ENCODE measurements at regions not wholly inside any gene's neighbourhood (a gene's known extent, or its start where the extent isn't known, plus 50 kb on each side); places are given as distances from the start of the nearest gene placed in this dataset.

DNA sequence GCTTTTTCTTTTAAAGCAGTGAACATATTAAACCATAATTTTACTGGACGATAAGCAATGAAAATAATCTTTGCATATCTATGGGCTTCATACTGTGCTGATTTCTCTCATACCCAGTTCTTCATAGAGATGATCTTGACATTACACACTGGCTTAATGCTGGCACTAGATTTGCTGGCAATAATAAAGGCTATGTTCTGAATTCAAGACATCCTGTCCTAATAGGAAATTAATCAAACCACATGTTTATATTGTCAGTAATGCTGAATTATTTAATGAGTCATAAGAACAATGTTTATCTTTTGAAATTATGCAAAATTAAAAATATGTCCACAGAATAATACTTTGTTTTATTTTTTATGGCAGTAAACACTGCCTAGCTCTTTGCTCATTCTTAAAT, 643.2 kb downstream of the OTOL1 start:
- H3K4me3 ChIP-seq (ENCODE audit: low read depth in 1 of 2, low read length in 2 of 2) = no peak overlapping the region
- H3K27ac ChIP-seq (ENCODE audit: low read depth, low read length) = no peak overlapping the region
- H3K9ac ChIP-seq (ENCODE audit: low read length) = no peak overlapping the region
- H3K9me3 ChIP-seq (ENCODE audit: low read length) = no peaks in the 10 kb centered on the region
- H3K36me3 ChIP-seq (ENCODE audit: insufficient read depth, low read length) = no peaks in the 10 kb centered on the region
- peaks cover 27% of the 10 kb centered on the region for H3K4me1 ChIP-seq (ENCODE audit: insufficient read depth, low read length)
- H3K27me3 ChIP-seq (ENCODE audit: control insufficient read depth in 1 of 2, insufficient read depth in 2 of 2, low read length in 2 of 2) = no peaks in the 10 kb centered on the region

DNA sequence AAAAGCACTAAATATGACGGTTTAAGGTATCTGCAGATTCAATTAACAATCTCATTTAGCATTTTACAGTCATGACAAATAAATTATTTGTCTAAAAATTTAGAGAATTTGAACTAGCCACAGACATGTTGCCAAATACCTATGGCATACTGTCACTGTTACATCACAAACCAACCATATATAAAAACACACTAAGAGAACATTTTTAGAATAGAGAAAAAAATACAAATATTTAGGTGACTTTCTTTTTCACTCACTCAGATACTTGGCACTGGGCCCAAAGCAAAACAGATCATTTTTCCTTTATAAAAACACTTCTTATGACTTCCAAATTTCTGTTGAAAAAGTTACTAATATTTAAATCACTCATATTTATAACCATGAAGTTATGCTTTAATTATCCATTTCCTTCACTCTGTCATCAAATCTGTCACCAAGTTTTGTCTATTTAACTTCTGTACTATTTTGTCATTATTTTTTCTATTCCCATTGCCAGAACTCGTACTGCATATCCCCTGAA, 644.7 kb downstream of the OTOL1 start:
- H3K36me3 ChIP-seq (ENCODE audit: insufficient read depth, low read length) = no peaks in the 10 kb centered on the region
- no peaks in the 10 kb centered on the region for H3K27me3 ChIP-seq (ENCODE audit: control insufficient read depth in 1 of 2, insufficient read depth in 2 of 2, low read length in 2 of 2)
- H3K27ac ChIP-seq (ENCODE audit: low read depth, low read length) = no peak overlapping the region
- no peaks in the 10 kb centered on the region for H3K9me3 ChIP-seq (ENCODE audit: low read length)
- H3K4me3 ChIP-seq (ENCODE audit: low read depth in 1 of 2, low read length in 2 of 2) = no peak overlapping the region
- peaks cover 27% of the 10 kb centered on the region for H3K4me1 ChIP-seq (ENCODE audit: insufficient read depth, low read length)
- H3K9ac ChIP-seq (ENCODE audit: low read length) = no peak overlapping the region

DNA sequence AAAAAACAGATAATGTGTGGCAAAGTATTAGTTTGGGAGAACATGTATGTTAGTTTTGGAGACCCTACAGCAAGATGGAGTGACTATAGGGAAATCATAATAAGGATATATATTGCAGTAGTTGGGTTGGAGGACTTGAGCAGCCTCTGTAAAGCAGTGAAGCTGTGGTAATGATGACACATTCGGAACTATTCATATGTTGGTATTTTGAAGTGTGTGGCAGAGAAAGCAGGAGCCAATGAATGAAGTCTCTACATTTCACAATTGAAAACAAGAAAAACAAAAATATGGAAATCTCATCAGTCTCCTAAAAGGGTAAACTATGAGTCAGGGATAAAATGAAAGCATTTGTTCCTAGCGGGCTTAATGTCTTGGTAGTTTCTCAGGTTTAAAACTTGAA, 645.9 kb downstream of the OTOL1 start:
- Histone ChIP-seq H3K27me3 (ENCODE audit: control insufficient read depth in 1 of 2, insufficient read depth in 2 of 2, low read length in 2 of 2) (no peaks in the 10 kb centered on the region), H3K9me3 (ENCODE audit: low read length) (no peaks in the 10 kb centered on the region), H3K4me1 (ENCODE audit: insufficient read depth, low read length) (peaks cover 27% of the 10 kb centered on the region), H3K9ac (ENCODE audit: low read length) (no peak overlapping the region), H3K4me3 (ENCODE audit: low read depth in 1 of 2, low read length in 2 of 2) (no peak overlapping the region), H3K36me3 (ENCODE audit: insufficient read depth, low read length) (no peaks in the 10 kb centered on the region), H3K27ac (ENCODE audit: low read depth, low read length) (no peak overlapping the region)

DNA sequence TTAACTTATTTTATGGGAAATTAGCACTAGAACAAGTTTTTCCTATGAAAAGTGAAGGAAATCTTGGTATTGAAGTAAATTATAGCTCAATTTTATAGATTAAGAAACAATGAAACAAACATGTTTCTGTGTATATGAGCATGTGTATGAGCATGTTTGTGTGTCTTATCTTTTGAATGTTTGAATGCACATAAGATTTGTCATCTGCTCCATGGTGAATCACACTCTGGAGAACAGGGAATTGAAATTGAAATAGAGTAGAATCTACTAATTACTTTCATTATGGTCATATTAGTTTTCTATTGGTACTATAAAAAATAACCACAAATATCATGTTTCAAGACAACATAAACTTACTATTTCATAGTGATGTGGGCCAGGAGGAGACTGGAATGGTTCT, 646.6 kb downstream of the OTOL1 start:
- Histone ChIP-seq H3K36me3 (ENCODE audit: insufficient read depth, low read length) (no peaks in the 10 kb centered on the region), H3K27me3 (ENCODE audit: control insufficient read depth in 1 of 2, insufficient read depth in 2 of 2, low read length in 2 of 2) (no peaks in the 10 kb centered on the region), H3K9ac (ENCODE audit: low read length) (no peak overlapping the region), H3K4me1 (ENCODE audit: insufficient read depth, low read length) (peaks cover 26% of the 10 kb centered on the region), H3K4me3 (ENCODE audit: low read depth in 1 of 2, low read length in 2 of 2) (no peak overlapping the region), H3K27ac (ENCODE audit: low read depth, low read length) (no peak overlapping the region), H3K9me3 (ENCODE audit: low read length) (no peaks in the 10 kb centered on the region)

DNA sequence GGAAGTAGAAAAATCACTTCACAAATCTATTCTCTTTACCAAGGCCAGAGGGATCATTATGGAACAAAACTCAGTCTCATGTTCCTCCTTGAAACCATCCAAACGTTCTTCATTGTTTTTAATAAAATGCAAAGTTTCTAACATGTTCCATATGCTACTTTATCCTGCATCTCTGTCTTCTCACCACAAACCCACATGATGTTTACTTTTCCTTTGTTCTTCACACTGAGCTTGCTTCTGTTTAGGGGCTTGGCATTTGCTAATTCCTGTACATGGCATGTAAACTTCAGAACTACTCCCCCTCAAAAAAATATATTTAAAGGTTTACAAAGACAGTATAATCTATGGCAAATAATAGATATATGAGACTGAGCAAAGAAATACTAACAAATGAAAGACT, 651.4 kb downstream of the OTOL1 start:
- Histone ChIP-seq H3K9me3 (ENCODE audit: low read length) (no peaks in the 10 kb centered on the region), H3K27me3 (ENCODE audit: control insufficient read depth in 1 of 2, insufficient read depth in 2 of 2, low read length in 2 of 2) (no peaks in the 10 kb centered on the region), H3K27ac (ENCODE audit: low read depth, low read length) (no peak overlapping the region), H3K36me3 (ENCODE audit: insufficient read depth, low read length) (no peaks in the 10 kb centered on the region), H3K9ac (ENCODE audit: low read length) (no peak overlapping the region), H3K4me1 (ENCODE audit: insufficient read depth, low read length) (no peaks in the 10 kb centered on the region), H3K4me3 (ENCODE audit: low read depth in 1 of 2, low read length in 2 of 2) (no peak overlapping the region)

DNA sequence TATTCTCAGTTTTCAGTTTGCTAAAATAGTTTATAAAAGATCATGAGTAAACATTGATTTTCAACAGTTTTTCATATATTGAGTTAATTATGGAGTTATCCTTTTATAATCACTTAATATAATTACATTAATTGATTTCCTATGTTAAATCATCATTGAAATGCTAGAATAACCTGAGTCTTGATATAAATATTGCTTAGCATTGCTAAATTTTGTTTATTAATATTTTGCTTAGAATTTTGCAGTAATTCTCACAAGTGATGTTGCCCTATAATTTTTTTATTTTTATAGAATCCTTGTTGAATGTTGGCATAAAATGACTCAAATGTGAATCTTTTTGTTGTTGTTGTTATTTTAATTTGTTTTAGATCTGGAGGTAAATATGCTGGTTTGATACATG, 654.2 kb downstream of the OTOL1 start:
- H3K9me3 ChIP-seq (ENCODE audit: low read length) = no peaks in the 10 kb centered on the region
- H3K36me3 ChIP-seq (ENCODE audit: insufficient read depth, low read length) = no peaks in the 10 kb centered on the region
- no peak overlapping the region for H3K4me3 ChIP-seq (ENCODE audit: low read depth in 1 of 2, low read length in 2 of 2)
- no peaks in the 10 kb centered on the region for H3K27me3 ChIP-seq (ENCODE audit: control insufficient read depth in 1 of 2, insufficient read depth in 2 of 2, low read length in 2 of 2)
- H3K9ac ChIP-seq (ENCODE audit: low read length) = no peak overlapping the region
- H3K27ac ChIP-seq (ENCODE audit: low read depth, low read length) = no peak overlapping the region
- H3K4me1 ChIP-seq (ENCODE audit: insufficient read depth, low read length) = no peaks in the 10 kb centered on the region

- Histone ChIP-seq H3K4me1 (ENCODE audit: insufficient read depth, low read length) (no peaks in the 10 kb centered on the region), H3K9ac (ENCODE audit: low read length) (no peak overlapping the region), H3K36me3 (ENCODE audit: insufficient read depth, low read length) (no peaks in the 10 kb centered on the region), H3K9me3 (ENCODE audit: low read length) (no peaks in the 10 kb centered on the region), H3K4me3 (ENCODE audit: low read depth in 1 of 2, low read length in 2 of 2) (no peak overlapping the region), H3K27ac (ENCODE audit: low read depth, low read length) (no peak overlapping the region), H3K27me3 (ENCODE audit: control insufficient read depth in 1 of 2, insufficient read depth in 2 of 2, low read length in 2 of 2) (no peaks in the 10 kb centered on the region)
Measured at GRCh38 chr3:162152636-162153035, 656.0 kb downstream of the OTOL1 start.

GRCh38 chr3:162161595-162161994, 665.0 kb downstream of the OTOL1 start:
- Histone ChIP-seq H3K9me3 (ENCODE audit: low read length) (no peaks in the 10 kb centered on the region), H3K9ac (ENCODE audit: low read length) (no peak overlapping the region), H3K27me3 (ENCODE audit: control insufficient read depth in 1 of 2, insufficient read depth in 2 of 2, low read length in 2 of 2) (no peaks in the 10 kb centered on the region), H3K27ac (ENCODE audit: low read depth, low read length) (no peak overlapping the region), H3K4me3 (ENCODE audit: low read depth in 1 of 2, low read length in 2 of 2) (no peak overlapping the region), H3K36me3 (ENCODE audit: insufficient read depth, low read length) (no peaks in the 10 kb centered on the region), H3K4me1 (ENCODE audit: insufficient read depth, low read length) (no peaks in the 10 kb centered on the region)

DNA sequence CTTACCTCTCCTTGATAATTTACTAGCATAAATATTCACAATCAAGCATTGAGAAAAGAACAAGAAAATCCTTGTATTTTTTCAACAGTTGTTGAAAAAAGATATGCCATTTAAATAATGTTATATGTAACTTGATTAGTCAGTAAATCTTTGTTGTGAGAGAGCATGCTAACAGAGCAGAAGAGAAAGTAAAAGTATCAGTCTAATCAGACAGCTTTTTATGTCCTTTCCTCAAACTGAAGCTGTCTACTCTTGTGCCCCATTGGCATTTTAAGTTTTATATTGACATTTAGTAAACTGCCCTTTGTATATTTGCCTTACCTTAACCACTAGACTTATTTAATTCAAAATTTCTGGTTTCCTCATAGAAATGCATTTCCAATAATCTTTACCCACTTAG, 668.7 kb downstream of the OTOL1 start:
- no peak overlapping the region for H3K4me3 ChIP-seq (ENCODE audit: low read depth in 1 of 2, low read length in 2 of 2)
- no peaks in the 10 kb centered on the region for H3K9me3 ChIP-seq (ENCODE audit: low read length)
- H3K9ac ChIP-seq (ENCODE audit: low read length) = no peak overlapping the region
- H3K27ac ChIP-seq (ENCODE audit: low read depth, low read length) = no peak overlapping the region
- H3K4me1 ChIP-seq (ENCODE audit: insufficient read depth, low read length) = no peaks in the 10 kb centered on the region
- H3K27me3 ChIP-seq (ENCODE audit: control insufficient read depth in 1 of 2, insufficient read depth in 2 of 2, low read length in 2 of 2) = no peaks in the 10 kb centered on the region
- no peaks in the 10 kb centered on the region for H3K36me3 ChIP-seq (ENCODE audit: insufficient read depth, low read length)

GRCh38 chr3:162166543-162166942, 669.9 kb downstream of the OTOL1 start:
- Histone ChIP-seq H3K9me3 (ENCODE audit: low read length) (no peaks in the 10 kb centered on the region), H3K4me1 (ENCODE audit: insufficient read depth, low read length) (no peaks in the 10 kb centered on the region), H3K27ac (ENCODE audit: low read depth, low read length) (no peak overlapping the region), H3K27me3 (ENCODE audit: control insufficient read depth in 1 of 2, insufficient read depth in 2 of 2, low read length in 2 of 2) (no peaks in the 10 kb centered on the region), H3K4me3 (ENCODE audit: low read depth in 1 of 2, low read length in 2 of 2) (no peak overlapping the region), H3K36me3 (ENCODE audit: insufficient read depth, low read length) (no peaks in the 10 kb centered on the region), H3K9ac (ENCODE audit: low read length) (no peak overlapping the region)

DNA sequence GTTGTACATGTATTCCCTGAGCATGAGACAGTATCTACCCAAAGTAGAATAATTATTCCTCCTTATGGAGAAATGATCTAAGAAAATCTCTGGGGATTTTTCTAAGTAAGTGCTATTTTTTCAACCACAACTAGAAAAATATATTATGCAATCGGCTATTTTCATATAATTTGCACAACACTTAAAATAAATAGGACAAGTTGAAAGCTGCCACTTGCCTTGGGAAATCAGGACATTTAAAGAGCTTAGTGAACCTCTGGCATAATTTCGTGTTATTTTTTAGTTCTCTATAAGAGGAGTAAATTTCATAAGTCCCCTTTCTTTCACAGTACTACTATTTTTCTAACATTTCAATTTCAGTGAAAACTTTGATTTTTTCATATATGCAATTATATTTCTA, 672.1 kb downstream of the OTOL1 start:
- no peaks in the 10 kb centered on the region for H3K27me3 ChIP-seq (ENCODE audit: control insufficient read depth in 1 of 2, insufficient read depth in 2 of 2, low read length in 2 of 2)
- H3K27ac ChIP-seq (ENCODE audit: low read depth, low read length) = no peak overlapping the region
- no peaks in the 10 kb centered on the region for H3K36me3 ChIP-seq (ENCODE audit: insufficient read depth, low read length)
- H3K9me3 ChIP-seq (ENCODE audit: low read length) = no peaks in the 10 kb centered on the region
- H3K4me3 ChIP-seq (ENCODE audit: low read depth in 1 of 2, low read length in 2 of 2) = no peak overlapping the region
- H3K4me1 ChIP-seq (ENCODE audit: insufficient read depth, low read length) = no peaks in the 10 kb centered on the region
- no peak overlapping the region for H3K9ac ChIP-seq (ENCODE audit: low read length)

DNA sequence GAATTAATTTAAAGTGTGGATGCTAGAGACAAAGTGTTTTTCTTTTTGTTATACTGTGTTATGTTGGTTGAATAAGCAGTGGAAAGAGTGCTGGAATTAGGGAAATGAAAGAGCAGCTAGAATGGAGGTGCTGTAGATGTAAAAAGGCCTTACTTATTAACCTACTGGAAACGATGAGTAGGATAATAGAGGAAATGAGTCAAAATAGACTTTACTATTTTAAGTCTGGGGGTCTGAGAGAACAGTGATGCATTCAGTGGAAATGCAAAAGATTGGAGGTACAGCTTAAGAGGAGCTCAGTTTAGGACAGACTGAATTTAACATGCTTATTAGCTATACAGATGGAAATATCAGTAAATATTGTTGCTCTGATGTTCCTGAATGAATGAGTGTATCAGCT, 674.0 kb downstream of the OTOL1 start:
- Histone ChIP-seq H3K9ac (ENCODE audit: low read length) (no peak overlapping the region), H3K9me3 (ENCODE audit: low read length) (no peaks in the 10 kb centered on the region), H3K4me3 (ENCODE audit: low read depth in 1 of 2, low read length in 2 of 2) (no peak overlapping the region), H3K4me1 (ENCODE audit: insufficient read depth, low read length) (no peaks in the 10 kb centered on the region), H3K36me3 (ENCODE audit: insufficient read depth, low read length) (no peaks in the 10 kb centered on the region), H3K27me3 (ENCODE audit: control insufficient read depth in 1 of 2, insufficient read depth in 2 of 2, low read length in 2 of 2) (no peaks in the 10 kb centered on the region), H3K27ac (ENCODE audit: low read depth, low read length) (no peak overlapping the region)

All from muscle layer of colon (tissue), 2 donors.